ENCODE measurements at regions not wholly inside any gene's neighbourhood (a gene's known extent, or its start where the extent isn't known, plus 50 kb on each side); places are given as distances from the start of the nearest gene placed in this dataset.

GRCh38 chr7:81648716-81649115 lies 121.1 kb downstream of the HGF start:
- TF ChIP-seq CTCF (IDR thresholded peaks at IDR 0.05; ENCODE audit: low read length) (no peak), EZH2 (IDR thresholded peaks at IDR 0.05; ENCODE audit: borderline replicate concordance, low read length) (no peak)

All from OCI-LY1 (cell line).